GM12864 (cell line): ENCODE measurements at regions not wholly inside any gene's neighbourhood (a gene's known extent, or its start where the extent isn't known, plus 50 kb on each side); places are given as distances from the start of the nearest gene placed in this dataset.

Experiments used
- DNase-seq: peaks from one replicate; pipeline ENCODE4 v3.0.0-alpha.2; 2011; ENCODE audit warnings: low read depth
- H3K4me3 ChIP-seq: 2 replicates; pipeline ENCODE4 v1.5.1; 2011; ENCODE audit warnings: mild to moderate bottlenecking, low read depth, low read length, control low read depth
- CTCF ChIP-seq: IDR thresholded peaks from 2 replicates; pipeline ENCODE4 v1.5.1; 2011; ENCODE audit warnings: low read depth, mild to moderate bottlenecking, moderate library complexity, low read length, control low read depth, inconsistent platforms; ENCODE audit errors: missing control alignments

- DNase-seq = no peak
- no peak overlapping the region for H3K4me3 ChIP-seq
- no peak for TF ChIP-seq CTCF
Observed at GRCh38 chr13:89857502-89857901, 1490.0 kb upstream of the MIR17HG start.

DNA sequence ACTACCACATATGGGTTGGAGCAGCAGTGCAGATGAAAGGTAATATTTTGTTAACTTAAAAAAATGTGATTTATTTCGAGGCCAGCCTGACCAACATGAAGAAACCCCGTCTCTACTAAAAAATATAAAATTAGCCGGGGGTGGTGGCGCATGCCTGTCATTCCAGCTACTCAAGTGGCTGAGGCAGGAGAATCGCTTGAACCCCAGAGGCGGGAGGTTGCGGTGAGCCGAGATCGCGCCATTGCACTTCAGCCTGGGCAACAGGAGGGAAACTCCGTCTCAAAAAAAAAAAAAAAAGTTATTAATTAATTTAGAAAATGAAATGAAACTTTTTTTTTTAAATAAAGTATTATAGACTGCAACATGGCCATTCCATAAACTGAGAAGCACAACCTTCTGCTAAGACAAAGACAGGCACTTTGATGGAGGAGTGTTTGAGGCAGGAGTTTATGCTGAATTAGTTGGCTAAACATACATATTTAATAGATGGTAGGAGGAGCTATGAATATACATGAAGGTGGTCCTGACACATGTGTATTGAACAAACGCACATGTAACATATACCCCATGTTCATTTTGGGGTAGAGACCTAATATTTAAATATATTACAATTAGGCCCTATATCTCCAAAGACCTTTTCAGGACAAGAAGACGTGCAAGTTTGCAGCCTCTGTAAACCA is 1485.3 kb upstream of the MIR17HG start:
- no peak for DNase-seq
- TF ChIP-seq CTCF = no peak
- no peak overlapping the region for H3K4me3 ChIP-seq

GRCh38 chr13:89862691-89863036 is 1484.8 kb upstream of the MIR17HG start:
- no peak for TF ChIP-seq CTCF
- DNase-seq = no peak

DNA sequence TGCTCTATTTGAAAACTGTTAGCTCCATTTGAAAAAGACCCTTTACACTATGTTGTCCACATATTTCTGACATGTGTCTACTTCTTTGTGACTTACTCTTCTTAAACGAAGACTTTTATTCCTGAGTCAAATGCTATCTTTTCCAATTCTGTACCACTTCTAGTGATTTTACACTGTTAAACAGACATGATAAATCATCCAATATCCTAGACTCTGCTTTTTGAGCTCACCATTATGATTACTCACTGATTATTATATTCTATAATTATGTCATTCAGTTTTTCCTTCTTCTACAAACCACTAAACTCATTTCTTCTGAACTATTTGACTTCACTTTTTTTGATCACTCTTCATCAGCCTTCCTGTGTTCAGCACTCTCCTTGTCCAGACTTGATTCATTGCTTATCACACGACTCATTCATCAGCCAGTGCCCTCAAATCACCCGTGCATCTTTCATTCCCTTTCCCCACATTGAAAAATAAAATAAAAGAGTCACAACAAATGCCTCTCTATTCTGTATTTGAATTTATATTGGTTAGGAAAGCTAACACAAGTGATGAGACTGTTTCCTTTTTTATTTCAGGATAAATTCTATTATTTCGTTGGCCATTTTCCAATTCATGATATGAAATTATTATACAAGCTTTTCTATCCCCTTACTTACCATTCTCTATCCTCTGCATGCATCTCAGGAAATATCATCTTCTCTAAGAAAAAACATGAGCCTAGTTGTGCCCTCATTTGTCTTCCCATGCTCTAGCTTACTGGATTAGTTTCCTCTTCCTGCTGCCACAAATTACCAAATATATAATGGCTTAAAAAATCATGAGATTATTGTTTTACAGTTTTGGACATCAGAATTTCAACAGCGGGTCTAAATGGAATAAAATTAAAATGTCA is 1482.1 kb upstream of the MIR17HG start:
- no peak overlapping the region for H3K4me3 ChIP-seq
- no peak for DNase-seq
- TF ChIP-seq CTCF = no peak

More at GRCh38 chr13:89862691-89863036, 1484.8 kb upstream of the MIR17HG start:
- H3K4me3 ChIP-seq = no peak overlapping the region

DNA sequence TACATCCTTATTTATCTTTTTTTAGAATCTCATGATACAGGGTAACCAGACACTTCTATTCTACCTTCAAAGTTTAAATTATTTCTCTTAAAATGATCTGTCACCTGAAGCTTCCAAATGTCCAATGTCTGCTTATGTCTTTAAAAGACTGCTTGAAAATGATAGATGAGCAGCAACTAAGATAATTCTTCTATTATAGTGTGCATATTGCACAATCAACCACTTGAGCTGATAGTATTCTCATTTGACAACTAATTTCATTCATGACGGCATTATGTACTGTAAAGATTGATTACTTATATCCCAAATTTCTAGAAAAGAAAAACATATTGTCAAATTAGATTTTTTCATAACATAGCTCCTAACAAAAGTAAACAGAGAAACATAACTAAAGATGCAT is 1478.2 kb upstream of the MIR17HG start:
- TF ChIP-seq CTCF = no peak
- no peak overlapping the region for H3K4me3 ChIP-seq
- no peak for DNase-seq

- no peak for TF ChIP-seq CTCF
- DNase-seq = no peak
- H3K4me3 ChIP-seq = no peak overlapping the region
Observed at GRCh38 chr13:89878904-89879303, 1468.6 kb upstream of the MIR17HG start.
